ENCODE measurements at regions not wholly inside any gene's neighbourhood (a gene's known extent, or its start where the extent isn't known, plus 50 kb on each side); places are given as distances from the start of the nearest gene placed in this dataset.

DNA sequence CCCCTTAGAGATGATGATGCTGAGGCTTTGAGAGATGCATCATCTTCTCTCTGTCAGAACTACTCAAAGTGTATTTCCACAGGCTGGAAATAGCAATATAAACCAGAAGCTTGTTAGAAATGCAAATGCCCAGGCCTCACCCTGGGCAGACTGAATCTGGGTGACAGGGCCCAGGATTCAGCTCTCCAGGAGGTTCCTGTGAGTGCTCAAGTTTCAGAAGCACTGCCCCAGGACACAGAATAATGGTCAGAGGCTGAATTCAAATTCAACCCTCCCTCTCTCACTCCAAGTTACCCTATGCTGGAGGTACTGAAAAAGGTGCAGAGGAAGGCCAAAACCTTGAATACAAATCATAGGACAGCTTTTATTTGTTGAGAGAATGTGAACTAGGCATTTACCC lies 98.5 kb upstream of the NGF start:
- TF ChIP-seq EGR1 (IDR thresholded peaks at IDR 0.05) (no peak), TCF12 (IDR thresholded peaks at IDR 0.05; ENCODE audit: low read depth) (no peak), RAD21 (IDR thresholded peaks at IDR 0.05; ENCODE audit: low read depth) (no peak), NFIC (IDR thresholded peaks at IDR 0.05) (no peak), CREB1 (IDR thresholded peaks at IDR 0.05; ENCODE audit: low read depth) (no peak), CEBPB (IDR thresholded peaks at IDR 0.05) (no peak), ZBTB7A (IDR thresholded peaks at IDR 0.05; ENCODE audit: low read depth) (no peak), EP300 (IDR thresholded peaks at IDR 0.05; ENCODE audit: borderline replicate concordance) (no peak), YY1 (IDR thresholded peaks at IDR 0.05; ENCODE audit: low read depth) (no peak)
- TF ChIP-seq, protein P1, sequence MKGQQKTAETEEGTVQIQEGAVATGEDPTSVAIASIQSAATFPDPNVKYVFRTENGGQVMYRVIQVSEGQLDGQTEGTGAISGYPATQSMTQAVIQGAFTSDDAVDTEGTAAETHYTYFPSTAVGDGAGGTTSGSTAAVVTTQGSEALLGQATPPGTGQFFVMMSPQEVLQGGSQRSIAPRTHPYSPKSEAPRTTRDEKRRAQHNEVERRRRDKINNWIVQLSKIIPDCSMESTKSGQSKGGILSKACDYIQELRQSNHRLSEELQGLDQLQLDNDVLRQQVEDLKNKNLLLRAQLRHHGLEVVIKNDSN (IDR thresholded peaks at IDR 0.05), result no peak
